Fibroblast of lung (primary cell): ENCODE measurements at regions not wholly inside any gene's neighbourhood (a gene's known extent, or its start where the extent isn't known, plus 50 kb on each side); places are given as distances from the start of the nearest gene placed in this dataset.

Experiments
- CTCF ChIP-seq, 2 donors: IDR thresholded peaks in 1 of 2; conservative IDR thresholded peaks in 1 of 2; 1 replicate in 1 of 2; 2 replicates in 1 of 2; pipeline ENCODE4 v1.5.1; 2011 to 2012; ENCODE audit warnings: low read length in 2 of 2, control low read depth in 1 of 2, inconsistent platforms in 1 of 2, low read depth in 1 of 2, mild to moderate bottlenecking in 1 of 2
- EZH2 ChIP-seq: IDR thresholded peaks from 2 replicates; pipeline ENCODE4 v1.5.1; 2012; ENCODE audit warnings: low read length, control low read depth, mild to moderate bottlenecking; ENCODE audit errors: missing control alignments

GRCh38 chr7:131681961-131682360 lies 125.5 kb upstream of the PODXL start:
- no peak for TF ChIP-seq CTCF (conservative IDR thresholded peaks at IDR 0.05 in 1 of 2, IDR thresholded peaks at IDR 0.05 in 1 of 2; ENCODE audit: low read depth in 1 of 2, low read length in 2 of 2)
- no peak for TF ChIP-seq EZH2
